T-helper 1 cell treated with Interleukin-12 subunit alpha and Interleukin-12 subunit beta and Interleukin-4 antibody, amounts not matched to agents 30 μg/mL and 1 μg/mL, for 36 hours (primary cell): ENCODE measurements at regions not wholly inside any gene's neighbourhood (a gene's known extent, or its start where the extent isn't known, plus 50 kb on each side); places are given as distances from the start of the nearest gene placed in this dataset.

Experiments
- H3K27ac Mint-ChIP-seq: one replicate; pipeline ENCODE4 v1.8.0; 2021; ENCODE audit warnings: mild to moderate bottlenecking, mixed read lengths
- H3K27me3 Mint-ChIP-seq: one replicate; pipeline ENCODE4 v1.8.0; 2021; ENCODE audit warnings: low read depth, mixed read lengths
- H3K36me3 Mint-ChIP-seq: one replicate; pipeline ENCODE4 v1.8.0; 2021; ENCODE audit warnings: low read depth, mixed read lengths
- H3K4me1 Mint-ChIP-seq: one replicate; pipeline ENCODE4 v1.8.0; 2021; ENCODE audit warnings: low read depth, mixed read lengths
- H3K4me3 Mint-ChIP-seq: one replicate; pipeline ENCODE4 v1.8.0; 2021; ENCODE audit warnings: mild to moderate bottlenecking, moderate library complexity, mixed read lengths
- H3K9me3 Mint-ChIP-seq: one replicate; pipeline ENCODE4 v1.8.0; 2021; ENCODE audit warnings: mixed read lengths

DNA sequence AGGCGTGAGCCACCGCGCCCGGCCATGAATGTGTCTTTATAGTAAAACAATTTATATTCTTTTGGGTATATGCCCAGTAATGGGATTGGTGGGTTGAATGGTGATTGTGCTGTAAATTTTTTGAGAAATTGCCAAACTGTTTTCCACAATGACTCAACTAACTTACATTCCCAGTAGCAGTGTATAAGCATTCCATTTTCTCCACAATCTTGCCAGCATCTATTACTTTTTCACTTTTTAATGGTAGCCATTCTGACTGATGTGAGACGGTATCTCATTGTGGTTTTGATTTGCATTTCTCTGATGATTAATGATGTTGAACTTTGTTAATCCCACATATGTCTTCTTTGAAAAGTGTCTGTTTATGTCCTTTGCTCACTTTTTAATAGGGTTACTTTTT lies 1187.9 kb downstream of the XPNPEP1 start:
- H3K4me3 Mint-ChIP-seq: no peak overlapping the region

DNA sequence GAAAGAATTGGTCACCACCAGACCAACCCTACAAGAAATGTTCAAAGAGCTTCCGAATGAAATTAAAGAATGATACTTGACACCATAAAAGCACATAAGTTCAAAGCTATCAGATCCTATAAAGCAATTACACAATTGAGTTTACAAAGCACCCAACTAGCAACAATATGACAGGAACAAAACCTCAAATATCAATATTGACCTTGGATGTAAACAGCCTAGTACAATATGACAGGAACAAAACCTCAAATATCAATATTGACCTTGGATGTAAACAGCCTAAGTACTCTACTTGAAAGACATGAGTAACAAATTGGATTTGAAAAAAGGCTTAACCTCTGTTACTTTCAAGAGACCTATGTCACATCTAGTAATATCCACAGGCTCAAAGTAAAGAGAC lies 1201.4 kb downstream of the XPNPEP1 start:
- Mint-ChIP-seq H3K27me3 (no peaks in the 10 kb centered on the region), H3K9me3 (peaks cover 27% of the 10 kb centered on the region), H3K36me3 (no peaks in the 10 kb centered on the region), H3K4me1 (no peaks in the 10 kb centered on the region), H3K4me3 (no peak overlapping the region), H3K27ac (no peak overlapping the region)

More for the DNA sequence above, 1187.9 kb downstream of the XPNPEP1 start:
- no peaks in the 10 kb centered on the region for H3K4me1 Mint-ChIP-seq
- no peak overlapping the region for H3K27ac Mint-ChIP-seq
- H3K36me3 Mint-ChIP-seq: no peaks in the 10 kb centered on the region
- H3K9me3 Mint-ChIP-seq: peaks cover 13% of the 10 kb centered on the region
- H3K27me3 Mint-ChIP-seq: no peaks in the 10 kb centered on the region

DNA sequence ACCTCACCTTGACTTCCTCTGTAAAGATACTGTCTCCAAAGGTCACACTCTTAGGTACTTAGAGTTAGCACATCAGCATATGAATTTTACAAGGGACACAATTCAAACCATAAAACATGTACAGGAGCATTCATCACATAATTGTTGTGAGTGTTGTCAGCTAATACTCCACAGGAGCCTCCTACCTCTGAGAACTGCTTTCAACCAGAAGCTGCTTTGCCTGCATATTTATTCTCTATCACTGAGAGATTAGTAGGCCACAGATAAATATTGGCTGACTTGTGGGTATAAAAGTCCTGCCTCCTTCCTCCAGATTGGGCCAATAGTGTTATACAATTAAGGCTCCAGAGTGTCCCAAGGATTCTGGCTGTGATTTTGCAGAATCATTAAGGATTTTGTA lies 1207.0 kb downstream of the XPNPEP1 start:
- Mint-ChIP-seq H3K4me3 (no peak overlapping the region), H3K36me3 (no peaks in the 10 kb centered on the region), H3K27me3 (no peaks in the 10 kb centered on the region), H3K4me1 (no peaks in the 10 kb centered on the region), H3K9me3 (peaks cover 18% of the 10 kb centered on the region), H3K27ac (no peak overlapping the region)

DNA sequence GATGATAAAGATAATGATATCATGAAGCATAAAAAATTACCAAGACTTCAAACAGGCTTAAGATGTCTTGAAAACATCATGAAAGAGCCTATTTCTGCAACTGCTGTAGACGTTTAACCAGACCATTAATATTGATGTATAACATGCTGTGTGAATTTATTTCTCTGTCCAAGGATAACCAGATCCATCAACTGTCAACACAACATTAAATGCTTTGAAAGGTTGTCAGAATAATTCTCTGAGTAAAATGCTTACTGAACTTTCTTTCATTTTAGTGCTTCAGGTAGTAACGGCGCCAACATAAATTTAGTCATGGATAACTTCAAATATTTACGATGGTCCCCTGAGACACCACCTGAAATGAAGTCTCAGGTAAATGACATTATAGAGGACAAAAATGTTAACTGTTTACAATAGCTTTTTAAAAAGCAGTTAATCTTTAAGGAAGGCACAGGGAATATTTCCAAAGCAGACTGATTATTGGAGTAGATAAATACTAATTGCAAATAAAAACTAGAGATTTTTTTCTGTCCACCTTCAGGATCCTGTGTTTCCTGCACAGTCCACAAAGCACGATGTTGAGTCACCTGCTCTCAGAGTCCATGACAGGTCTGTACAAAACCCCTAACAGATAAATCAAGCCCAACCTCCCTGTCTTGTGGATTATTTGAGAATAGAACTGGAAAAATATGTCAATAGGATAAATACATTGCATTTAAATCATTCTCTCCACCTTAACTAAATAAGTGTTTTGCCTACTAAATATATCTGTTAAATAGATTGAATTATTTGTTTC lies 1213.2 kb downstream of the XPNPEP1 start:
- H3K9me3 Mint-ChIP-seq: peaks cover 20% of the 10 kb centered on the region
- H3K4me1 Mint-ChIP-seq: no peaks in the 10 kb centered on the region
- H3K27me3 Mint-ChIP-seq: no peaks in the 10 kb centered on the region
- H3K4me3 Mint-ChIP-seq: no peak overlapping the region
- H3K36me3 Mint-ChIP-seq: no peaks in the 10 kb centered on the region
- no peak overlapping the region for H3K27ac Mint-ChIP-seq

DNA sequence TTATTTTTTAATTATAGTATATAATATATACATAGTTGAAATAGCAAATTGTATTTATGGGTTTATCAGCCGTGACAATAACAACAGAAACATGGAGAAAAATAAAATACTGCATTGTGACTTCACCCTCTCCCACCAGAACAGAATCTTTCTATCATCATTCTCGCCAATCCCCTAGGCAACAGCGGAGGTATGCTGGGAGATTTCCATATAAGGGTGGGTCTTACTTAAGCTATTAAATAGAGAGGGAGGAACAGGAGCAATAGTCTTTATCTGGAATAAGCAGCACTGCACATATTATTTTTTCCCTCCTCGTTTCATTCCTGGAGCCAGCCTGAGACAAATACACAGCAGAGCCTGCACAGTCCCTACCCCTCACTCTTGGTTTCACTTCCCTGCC lies 1214.9 kb downstream of the XPNPEP1 start:
- H3K27me3 Mint-ChIP-seq: no peaks in the 10 kb centered on the region
- no peak overlapping the region for H3K4me3 Mint-ChIP-seq
- H3K27ac Mint-ChIP-seq: no peak overlapping the region
- peaks cover 20% of the 10 kb centered on the region for H3K9me3 Mint-ChIP-seq
- H3K36me3 Mint-ChIP-seq: no peaks in the 10 kb centered on the region
- no peaks in the 10 kb centered on the region for H3K4me1 Mint-ChIP-seq

DNA sequence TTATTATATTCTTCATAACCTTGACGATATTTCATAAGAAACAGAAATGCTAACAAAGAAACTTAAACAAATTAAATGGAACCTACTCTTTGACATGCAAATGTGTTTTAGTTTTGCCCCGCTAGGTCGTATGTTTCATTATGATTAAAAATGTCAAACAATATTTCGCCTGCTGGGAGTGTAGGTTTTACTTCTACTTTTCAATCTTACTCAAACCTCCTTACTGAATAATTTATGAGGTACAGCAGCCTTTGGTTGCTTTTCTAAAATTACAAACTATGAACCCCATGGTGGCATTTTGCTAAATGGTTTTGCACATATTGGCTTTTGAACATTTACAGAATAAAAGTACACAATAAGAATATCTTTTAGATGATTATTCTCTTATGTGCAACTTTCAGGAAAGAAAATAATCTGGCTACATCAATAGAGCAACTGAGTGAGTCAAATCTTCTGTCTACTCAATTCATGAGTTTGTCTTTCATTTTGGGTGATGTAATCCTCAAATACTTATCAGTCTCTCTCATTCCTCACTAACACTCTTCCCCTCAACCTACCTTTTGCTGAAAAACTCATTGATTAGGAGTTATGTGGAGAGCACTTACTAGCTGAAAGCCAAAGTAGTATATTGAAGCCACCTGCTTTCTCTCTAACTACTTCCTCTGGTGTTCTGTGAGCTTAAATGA lies 1226.4 kb downstream of the XPNPEP1 start:
- Mint-ChIP-seq H3K27ac (no peak overlapping the region), H3K9me3 (no peaks in the 10 kb centered on the region), H3K4me1 (no peaks in the 10 kb centered on the region), H3K27me3 (no peaks in the 10 kb centered on the region), H3K36me3 (no peaks in the 10 kb centered on the region), H3K4me3 (no peak overlapping the region)

DNA sequence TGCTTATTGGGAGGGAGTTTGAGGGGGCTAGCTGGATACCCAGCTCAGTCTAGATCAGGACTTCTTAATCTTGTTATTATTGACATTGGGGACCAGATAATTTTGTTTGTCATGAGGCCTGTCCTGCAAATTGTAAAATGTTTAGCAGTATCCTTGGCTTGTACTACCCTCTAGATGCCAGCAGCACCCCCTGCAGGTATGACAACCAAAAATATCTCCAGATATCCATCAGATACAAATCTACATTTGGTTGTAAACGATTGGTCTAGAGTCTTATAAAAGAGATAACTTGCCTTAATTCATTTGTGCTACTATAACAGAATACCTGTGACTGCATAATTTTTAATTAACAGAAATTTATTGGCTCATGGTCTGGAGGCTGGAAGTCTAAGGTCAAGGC lies 1232.2 kb downstream of the XPNPEP1 start:
- Mint-ChIP-seq H3K9me3 (no peaks in the 10 kb centered on the region), H3K27me3 (no peaks in the 10 kb centered on the region), H3K27ac (no peak overlapping the region), H3K4me3 (no peak overlapping the region), H3K4me1 (no peaks in the 10 kb centered on the region), H3K36me3 (no peaks in the 10 kb centered on the region)

DNA sequence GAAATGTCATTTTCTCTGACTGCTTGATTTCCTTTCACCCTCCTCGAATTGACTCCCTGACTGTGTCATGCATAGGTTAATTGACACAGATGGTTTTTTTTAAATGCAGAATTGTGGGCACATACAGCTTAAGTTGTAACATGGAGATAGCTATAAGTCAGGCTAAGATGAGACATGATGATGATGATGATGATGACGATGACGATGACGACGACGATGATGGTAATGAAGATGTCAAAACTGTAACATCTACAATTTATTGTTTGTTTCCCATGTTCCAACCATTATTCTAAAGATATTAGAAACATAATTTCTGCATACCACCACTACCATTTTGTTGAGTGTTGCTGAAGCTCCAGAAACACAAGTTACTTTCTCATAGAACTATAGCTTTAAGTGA lies 1232.8 kb downstream of the XPNPEP1 start:
- Mint-ChIP-seq H3K9me3 (no peaks in the 10 kb centered on the region), H3K27me3 (no peaks in the 10 kb centered on the region), H3K4me3 (no peak overlapping the region), H3K4me1 (no peaks in the 10 kb centered on the region), H3K36me3 (no peaks in the 10 kb centered on the region), H3K27ac (no peak overlapping the region)

DNA sequence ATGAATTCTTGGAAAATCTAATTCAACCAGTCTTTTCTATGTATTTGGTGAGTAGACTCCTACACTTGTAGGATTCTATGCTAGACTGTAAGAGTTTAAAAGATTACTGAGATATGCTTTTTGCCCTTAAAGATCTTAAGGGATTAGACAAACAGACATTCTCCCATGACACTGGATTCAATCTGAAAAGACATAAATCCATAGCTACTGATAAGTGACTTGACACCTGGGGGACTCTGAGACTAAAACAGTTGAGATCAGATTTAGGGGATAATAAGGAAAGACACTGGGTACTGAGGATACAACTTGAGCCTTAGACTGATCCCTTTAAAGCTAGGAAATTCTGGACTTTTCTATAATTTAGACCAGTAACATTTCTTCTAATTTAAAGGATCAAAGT lies 1233.4 kb downstream of the XPNPEP1 start:
- Mint-ChIP-seq H3K27me3 (no peaks in the 10 kb centered on the region), H3K36me3 (no peaks in the 10 kb centered on the region), H3K4me3 (no peak overlapping the region), H3K4me1 (no peaks in the 10 kb centered on the region), H3K27ac (no peak overlapping the region), H3K9me3 (no peaks in the 10 kb centered on the region)

DNA sequence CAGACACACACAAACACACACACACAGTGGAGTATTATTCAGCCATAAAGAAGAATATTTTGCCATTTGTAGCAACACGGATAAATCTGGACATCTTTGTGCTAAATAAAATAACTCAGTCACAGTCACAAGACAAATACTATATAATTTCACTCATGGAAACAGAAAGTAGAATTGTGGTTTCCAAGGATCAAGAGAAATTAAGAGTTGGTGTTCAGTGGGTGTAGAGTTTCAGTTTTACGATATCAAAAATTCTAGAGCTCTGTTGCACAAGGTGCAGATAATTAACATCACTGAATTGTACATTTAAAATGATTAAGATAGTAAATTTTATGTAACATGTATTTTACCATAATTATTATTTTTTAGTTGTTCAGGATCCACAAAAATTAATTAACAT lies 1235.0 kb downstream of the XPNPEP1 start:
- Mint-ChIP-seq H3K36me3 (no peaks in the 10 kb centered on the region), H3K27me3 (no peaks in the 10 kb centered on the region), H3K4me1 (no peaks in the 10 kb centered on the region), H3K4me3 (no peak overlapping the region), H3K27ac (no peak overlapping the region), H3K9me3 (no peaks in the 10 kb centered on the region)

DNA sequence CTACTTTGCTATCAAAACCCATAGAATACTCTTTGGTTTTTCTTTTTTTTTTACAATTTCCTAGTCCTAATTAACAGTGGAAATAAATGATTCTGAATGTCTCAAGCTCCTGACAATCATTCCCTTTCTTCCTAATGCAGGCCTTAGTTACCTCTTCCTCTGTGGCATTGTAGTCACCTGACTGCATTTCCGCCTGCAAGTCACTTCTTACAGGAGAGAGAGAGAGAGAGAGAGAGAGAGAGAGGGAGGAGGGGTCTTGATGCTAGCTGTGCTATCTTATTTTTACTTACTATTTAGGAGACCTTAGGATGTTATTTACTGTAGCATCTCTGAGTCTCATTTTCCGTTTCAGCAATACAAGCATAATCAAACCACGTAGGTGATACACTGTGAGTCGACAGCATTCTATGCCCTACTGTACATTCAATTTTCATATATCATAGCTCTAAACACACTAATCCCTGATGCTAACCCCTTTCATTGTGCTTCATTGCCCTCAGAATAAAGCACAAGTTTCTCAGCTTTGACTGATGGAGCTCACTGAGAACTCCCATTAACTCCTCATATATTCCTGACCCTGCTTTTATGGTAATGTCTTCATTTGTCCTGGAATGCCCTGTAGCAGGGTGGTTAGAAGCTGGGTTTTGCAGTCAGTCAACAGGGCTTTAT lies 1237.3 kb downstream of the XPNPEP1 start:
- Mint-ChIP-seq H3K27me3 (no peaks in the 10 kb centered on the region), H3K4me3 (no peak overlapping the region), H3K27ac (no peak overlapping the region), H3K4me1 (no peaks in the 10 kb centered on the region), H3K36me3 (no peaks in the 10 kb centered on the region), H3K9me3 (no peaks in the 10 kb centered on the region)

DNA sequence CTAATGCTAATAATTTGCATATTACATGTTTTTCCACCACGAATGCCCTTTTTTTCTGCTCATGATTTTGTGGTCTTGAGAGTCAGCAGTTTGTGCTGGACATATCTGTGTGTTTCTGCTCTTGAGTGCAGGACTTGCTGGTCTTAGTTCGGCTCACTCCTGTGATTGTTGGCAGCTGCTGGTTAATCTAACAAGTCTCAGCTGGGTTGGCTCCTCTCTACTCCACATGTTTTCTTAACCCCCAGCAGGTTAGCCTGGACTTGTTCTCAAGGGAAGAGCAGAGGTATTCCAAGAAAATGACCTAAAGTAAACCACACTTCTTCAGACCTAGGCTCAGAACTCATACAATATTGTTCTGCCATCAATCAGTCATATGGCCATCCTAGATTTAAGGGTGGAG lies 1238.9 kb downstream of the XPNPEP1 start:
- Mint-ChIP-seq H3K27ac (no peak overlapping the region), H3K9me3 (no peaks in the 10 kb centered on the region), H3K27me3 (no peaks in the 10 kb centered on the region), H3K36me3 (no peaks in the 10 kb centered on the region), H3K4me3 (no peak overlapping the region), H3K4me1 (no peaks in the 10 kb centered on the region)

DNA sequence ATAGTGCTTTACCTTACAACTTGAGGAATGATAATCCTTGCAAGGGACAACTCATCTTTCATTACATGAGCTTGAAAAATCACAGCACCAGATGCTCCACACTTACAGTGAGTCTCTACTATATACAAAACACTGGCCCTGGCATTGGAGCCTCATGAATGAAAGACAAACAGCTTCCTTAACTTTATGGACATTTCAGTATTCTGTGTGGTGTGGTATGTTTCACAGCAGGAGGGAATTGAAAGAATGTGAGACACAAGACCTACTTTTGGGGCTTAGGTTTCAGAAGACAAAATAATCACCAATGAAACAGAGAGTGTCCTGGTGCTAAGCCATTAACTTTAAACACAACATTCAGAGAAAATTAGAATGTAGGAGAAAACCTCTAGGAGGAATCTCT lies 1249.6 kb downstream of the XPNPEP1 start:
- Mint-ChIP-seq H3K27me3 (no peaks in the 10 kb centered on the region), H3K4me3 (no peak overlapping the region), H3K27ac (no peak overlapping the region), H3K4me1 (no peaks in the 10 kb centered on the region), H3K36me3 (no peaks in the 10 kb centered on the region), H3K9me3 (peaks cover 3% of the 10 kb centered on the region)

DNA sequence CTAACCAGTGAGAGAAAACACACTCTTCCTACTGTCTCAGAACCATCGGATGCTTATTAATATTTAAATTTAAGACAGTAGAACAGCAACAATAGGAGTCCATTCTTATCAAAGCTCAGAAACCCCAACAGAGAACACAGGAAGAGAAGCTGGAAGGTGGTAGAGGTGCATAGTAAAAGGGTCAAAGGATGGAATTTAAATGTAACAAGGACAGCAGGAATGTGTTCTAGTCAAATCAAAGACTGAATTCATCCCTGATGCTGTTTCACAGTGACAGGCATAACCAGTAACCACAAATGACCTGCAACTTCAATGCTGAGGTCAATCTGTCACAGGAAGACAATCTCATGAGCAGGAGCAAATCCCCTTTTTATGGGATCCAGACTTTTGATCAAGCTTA lies 1259.7 kb downstream of the XPNPEP1 start:
- no peak overlapping the region for H3K27ac Mint-ChIP-seq
- no peaks in the 10 kb centered on the region for H3K27me3 Mint-ChIP-seq
- H3K4me3 Mint-ChIP-seq: no peak overlapping the region
- no peaks in the 10 kb centered on the region for H3K4me1 Mint-ChIP-seq
- no peaks in the 10 kb centered on the region for H3K36me3 Mint-ChIP-seq
- H3K9me3 Mint-ChIP-seq: no peaks in the 10 kb centered on the region

DNA sequence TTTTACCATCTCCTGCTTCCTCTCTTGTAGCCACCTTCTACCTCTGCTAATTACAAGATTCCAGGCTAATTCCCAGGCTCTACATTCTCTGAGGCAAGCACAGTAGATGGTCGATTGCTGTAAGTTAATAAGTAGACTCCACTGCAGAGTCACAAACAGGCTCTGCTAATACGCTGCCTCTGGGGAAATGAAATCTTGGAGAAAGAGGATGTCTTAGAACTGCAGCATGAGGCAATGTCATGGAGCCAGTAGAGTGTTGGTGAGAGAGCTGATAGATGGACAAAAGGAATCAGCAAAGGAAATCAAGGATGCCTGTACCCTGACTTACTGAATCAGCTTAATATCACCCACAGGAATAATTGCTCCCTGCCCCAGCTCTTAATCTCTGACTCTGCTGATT lies 1260.3 kb downstream of the XPNPEP1 start:
- no peaks in the 10 kb centered on the region for H3K27me3 Mint-ChIP-seq
- no peaks in the 10 kb centered on the region for H3K9me3 Mint-ChIP-seq
- H3K4me1 Mint-ChIP-seq: no peaks in the 10 kb centered on the region
- H3K36me3 Mint-ChIP-seq: no peaks in the 10 kb centered on the region
- H3K27ac Mint-ChIP-seq: no peak overlapping the region
- H3K4me3 Mint-ChIP-seq: no peak overlapping the region
